ENCODE measurements at regions not wholly inside any gene's neighbourhood (a gene's known extent, or its start where the extent isn't known, plus 50 kb on each side); places are given as distances from the start of the nearest gene placed in this dataset.

GRCh38 chr1:30191154-30191702, 532.2 kb downstream of the MATN1 start:
- DNase-seq: no peak

GRCh38 chr1:30190511-30191153, 532.8 kb downstream of the MATN1 start:
- no peak for DNase-seq

DNA sequence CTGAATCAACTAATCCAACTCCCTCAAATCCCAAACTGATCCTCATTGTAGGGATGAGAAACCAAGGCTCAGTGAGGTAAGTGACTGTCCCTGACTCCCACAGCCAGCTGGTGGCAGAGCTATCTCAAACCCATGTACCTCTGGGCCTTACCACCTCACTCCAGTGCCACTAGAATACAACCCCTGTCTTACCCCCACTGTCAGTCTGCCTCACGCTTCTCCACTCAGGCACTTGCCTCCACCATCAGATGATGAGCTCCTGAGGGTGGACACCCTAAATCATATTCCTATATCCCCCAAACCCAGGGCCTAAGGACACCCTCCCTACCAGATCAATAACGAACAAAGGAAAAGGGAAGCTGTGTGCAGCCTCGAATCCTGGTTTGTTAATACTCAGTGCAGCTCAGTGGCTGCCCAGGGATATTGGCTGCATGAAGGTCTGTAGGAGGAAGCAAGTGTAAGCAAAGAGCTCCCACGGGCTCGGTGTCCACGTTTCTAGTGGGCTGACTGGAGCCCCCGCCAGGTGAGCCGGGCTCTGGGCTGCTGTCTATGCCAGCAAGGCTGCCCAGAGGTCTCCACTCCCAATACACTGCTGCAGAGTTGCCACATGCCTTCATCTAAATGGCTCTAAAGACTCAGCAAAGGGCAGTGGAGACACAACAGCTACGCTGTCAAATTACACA, 533.4 kb downstream of the MATN1 start:
- no peak for DNase-seq

GRCh38 chr1:30188999-30189398, 534.4 kb downstream of the MATN1 start:
- DNase-seq: no peak

DNA sequence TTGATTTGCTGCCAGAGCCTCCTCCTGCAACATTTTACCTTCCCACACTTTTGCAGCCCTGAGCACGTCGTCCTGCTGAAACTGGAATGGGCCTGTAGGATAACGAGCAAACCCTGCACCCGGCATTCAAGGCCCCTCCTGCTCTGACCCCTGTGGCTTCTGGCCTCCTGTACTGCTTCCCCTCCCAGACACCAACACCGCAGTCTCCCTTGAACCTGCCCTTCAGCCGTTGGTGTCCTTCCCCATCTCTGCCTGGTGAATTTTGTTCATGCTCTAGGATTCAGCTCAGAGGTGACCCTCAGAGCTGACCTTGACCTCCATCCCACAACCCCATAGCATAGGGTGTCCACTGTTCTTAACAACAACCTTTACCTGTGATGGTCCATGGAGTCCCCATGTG, 535.1 kb downstream of the MATN1 start:
- no peak for DNase-seq

DNA sequence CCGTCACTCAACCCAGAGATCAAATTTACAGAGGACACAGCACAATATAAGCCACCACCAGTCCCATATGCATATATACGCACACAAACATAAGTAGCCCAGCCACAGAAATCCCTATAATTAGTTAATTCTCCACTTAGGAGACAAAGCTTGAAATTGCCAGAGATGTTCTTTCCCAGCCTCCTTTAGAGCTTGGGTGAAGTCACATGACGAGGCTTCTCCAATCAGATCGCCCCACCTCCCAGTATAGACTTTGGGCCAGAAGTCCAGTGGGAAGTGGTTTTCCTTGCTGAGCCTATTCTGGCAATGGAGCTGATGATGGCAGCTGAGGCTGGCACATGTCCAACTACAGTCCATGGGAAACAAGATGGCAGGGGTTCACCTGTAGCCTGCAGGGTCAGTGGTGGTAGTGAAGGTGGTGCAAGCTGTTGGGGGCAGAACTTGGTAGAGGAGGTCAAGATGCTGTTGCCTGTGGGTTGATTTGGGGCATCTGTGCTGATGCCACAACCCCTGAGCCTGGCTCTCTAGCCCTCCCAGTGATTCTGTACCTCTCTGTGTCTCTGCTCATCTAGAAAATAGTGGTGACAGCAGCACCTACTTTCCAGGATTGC, 535.9 kb downstream of the MATN1 start:
- no peak for DNase-seq

DNA sequence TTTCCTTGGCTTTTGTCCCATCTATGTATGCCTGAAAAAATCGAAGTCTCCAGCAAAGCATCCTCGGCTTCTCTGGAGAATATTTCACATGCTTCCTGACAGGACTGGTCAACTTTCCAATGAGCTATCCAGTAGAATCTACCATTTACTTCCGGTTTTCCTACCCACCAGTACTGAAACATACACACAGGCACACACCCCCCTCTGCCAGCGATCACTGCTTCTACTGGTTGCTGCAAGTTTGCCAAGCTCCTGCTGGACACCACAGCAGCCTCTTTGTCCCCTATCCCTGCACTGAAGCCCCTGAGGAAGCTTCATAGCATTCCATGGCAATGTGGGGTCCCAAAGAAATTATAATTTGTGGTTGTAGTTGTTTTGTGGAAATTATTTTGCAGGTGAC, 536.8 kb downstream of the MATN1 start:
- DNase-seq: no peak

DNA sequence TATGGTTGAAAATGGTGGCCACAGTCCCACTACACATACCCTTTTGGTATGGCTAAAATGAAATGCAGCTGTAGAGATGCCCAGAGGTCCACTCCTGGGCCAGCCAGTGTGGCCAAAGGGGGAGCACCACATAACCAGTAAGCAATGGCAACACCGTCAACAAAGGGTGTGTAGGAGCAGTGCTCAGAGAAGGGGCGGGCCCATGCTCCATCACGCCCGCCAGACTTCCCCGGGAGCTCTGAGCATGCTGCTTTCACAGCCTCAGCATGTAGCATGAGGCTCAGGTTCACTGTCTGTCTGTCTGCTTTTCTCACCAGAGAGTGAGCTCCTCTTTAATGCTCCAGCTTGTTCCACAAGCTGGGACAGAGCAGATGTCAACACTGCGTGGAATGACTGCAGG, 537.6 kb downstream of the MATN1 start:
- DNase-seq: no peak

GRCh38 chr1:30185313-30185712, 538.1 kb downstream of the MATN1 start:
- no peak for DNase-seq

GRCh38 chr1:30184393-30185141, 538.8 kb downstream of the MATN1 start:
- DNase-seq: no peak

- no peak for DNase-seq
These were observed 539.5 kb downstream of the MATN1 start for GRCh38 chr1:30183895-30184294.

DNA sequence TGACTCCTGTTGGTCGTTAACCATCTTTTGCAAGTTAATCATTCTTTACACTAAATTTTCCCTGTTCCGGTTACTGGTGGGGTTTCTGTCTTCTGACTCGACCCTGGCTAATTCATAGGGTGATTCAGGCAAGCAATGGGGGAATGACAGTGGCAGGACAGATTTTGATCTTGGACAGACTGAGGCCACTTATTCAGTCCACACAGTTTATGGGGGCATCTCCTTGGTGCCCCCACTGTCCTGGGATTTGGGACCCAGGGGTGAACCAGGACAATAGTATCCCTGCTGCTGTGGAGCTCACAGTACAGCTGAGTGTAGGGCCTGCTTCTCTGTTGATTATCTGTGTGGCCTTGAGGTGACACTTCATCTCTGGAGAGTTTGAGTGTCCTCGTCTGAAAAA, 540.4 kb downstream of the MATN1 start:
- no peak for DNase-seq

DNA sequence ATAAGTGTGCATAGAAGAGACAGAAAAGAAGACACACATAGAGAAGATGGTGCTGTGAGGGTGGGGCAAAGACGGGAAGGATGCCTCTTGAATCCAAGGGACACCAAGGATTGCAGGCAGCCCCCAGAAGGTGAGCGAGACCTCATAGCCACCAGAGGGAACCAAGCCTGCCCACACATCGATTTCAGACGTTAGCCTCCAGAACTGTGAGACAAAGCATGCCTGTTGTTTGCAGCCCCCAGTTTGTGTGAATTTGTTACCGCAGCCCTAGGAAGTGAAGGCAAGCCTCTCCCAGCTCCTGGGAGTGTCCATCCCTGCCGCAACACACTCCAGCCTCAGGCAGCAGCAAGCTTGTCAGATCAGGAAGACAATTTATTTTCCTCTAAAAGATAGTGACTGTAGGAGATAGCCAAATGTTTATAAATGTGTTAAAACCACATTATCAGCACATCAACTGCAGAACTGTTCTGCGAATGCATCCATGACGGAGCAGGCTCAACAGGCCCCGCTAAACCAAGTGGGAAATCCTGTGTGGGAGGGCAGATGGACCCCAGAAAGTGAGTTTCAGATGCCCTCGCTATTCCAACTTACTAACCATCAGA, 543.3 kb downstream of the MATN1 start:
- DNase-seq: no peak

DNA sequence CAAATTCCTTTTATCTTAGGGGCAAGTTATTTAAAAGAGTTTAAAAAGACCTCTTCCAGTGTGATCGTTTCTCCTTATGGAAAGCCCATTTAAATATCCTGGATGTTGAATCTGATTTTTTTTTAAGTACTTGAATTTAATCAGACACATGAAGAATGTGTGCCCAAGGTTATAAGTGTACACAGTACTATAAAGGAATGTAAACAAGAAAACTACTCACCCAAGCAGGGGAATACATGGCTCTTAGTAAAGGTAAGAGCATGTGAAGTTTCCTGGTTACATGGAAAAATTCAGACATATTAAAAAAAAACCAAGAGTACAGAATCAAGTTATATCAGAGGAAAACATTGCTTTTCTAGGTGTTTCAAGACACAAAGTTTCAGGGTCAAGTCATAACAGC, 546.9 kb downstream of the MATN1 start:
- no peak for DNase-seq

DNA sequence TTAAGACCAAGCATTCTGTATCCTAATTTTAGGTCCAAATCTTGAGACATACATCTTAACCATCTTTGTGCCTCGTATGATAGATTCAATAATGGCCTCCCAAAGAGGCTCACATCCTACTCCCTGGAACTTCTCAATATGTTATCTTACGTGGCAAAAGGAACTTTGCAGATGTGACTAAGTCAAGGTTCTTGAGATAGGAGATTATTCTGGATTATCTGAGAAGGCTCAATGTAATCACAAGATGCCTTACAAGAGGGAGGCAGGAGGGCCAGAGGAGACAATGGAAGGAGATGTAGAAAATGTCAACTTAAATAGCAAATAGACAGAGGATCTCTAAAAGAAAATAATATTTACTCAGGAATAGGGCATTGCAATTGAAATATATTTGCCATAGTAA, 548.9 kb downstream of the MATN1 start:
- DNase-seq: no peak

DNA sequence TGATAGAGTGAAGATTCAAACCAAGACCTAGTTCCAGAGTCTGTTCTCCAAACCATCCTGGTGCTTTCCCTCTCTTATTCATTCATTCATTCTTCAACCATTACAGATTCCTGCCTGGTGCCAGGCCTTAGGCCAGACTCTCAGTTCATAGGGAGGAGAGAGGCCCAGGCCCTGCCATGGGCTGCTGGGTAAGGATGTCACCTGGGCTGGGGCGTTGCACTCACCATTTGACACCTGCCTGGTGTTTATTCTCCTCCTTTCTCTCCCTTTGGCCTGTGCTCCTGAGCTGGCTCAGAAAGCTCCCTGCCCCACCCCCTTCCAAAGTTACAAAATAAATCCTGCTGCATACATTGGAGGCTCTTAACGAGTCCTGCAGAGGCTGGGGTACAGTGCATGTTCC, 549.8 kb downstream of the MATN1 start:
- DNase-seq: no peak

GRCh38 chr1:30172757-30173156, 550.6 kb downstream of the MATN1 start:
- DNase-seq: no peak

- peak; percentile 54 for DNase-seq
These were observed 551.1 kb downstream of the MATN1 start for GRCh38 chr1:30172299-30172694.

DNA sequence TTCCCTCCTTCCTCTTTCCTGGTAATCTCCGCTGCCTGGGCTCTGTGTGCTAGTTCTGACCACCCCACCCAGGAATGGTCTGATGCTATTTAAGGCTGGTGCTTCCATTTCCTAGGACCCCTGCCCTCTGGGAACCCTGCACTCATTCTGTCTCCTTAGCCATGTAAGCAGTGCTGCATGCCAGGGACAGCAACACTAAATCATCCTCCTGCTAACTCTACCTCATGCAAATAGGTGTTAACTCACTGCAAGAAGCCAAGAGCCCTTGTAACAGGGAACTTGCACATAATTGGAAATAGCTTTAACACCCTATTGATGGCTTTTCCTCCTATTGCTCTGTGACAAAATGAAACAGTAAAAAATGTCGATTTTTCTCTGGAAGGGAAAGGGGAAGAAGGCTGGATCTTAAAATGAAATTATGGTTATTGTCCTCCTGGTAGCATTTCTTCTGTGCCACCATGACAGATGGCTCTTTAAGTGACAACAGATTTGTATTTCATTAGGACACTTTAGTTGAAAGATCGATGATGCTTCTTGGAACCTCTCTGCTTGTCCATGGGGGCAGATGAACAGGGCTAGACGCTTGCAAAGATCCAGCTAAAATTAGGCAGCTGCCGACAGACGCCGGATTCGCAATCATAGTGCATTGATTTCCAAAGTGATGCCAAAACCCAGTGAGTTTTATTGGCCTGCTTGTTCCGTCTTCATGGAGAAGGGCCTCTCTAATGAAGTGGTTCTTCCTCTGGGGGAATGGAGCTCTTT, 551.7 kb downstream of the MATN1 start:
- no peak for DNase-seq

- DNase-seq: no peak
These were observed 554.1 kb downstream of the MATN1 start for GRCh38 chr1:30169269-30169668.

DNA sequence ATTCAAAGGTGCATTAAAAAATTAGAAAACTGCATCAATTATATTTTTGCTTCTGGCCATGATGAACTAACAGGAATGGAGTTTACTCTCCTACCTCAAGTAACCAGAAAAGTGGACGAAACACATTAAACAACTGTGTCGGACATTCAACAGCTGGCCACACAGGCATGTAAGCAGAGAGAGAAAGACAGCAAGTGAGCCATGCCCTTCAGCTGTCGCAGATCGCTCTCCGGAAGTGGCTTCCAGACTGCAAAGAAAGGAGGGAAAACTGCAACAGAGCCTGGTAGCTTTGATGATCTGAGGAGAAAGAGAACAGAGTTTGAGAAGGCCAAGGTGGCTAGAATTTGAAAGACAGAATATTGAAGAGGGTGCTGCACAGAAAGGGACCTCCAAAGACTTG, 557.2 kb downstream of the MATN1 start:
- no peak for DNase-seq

DNA sequence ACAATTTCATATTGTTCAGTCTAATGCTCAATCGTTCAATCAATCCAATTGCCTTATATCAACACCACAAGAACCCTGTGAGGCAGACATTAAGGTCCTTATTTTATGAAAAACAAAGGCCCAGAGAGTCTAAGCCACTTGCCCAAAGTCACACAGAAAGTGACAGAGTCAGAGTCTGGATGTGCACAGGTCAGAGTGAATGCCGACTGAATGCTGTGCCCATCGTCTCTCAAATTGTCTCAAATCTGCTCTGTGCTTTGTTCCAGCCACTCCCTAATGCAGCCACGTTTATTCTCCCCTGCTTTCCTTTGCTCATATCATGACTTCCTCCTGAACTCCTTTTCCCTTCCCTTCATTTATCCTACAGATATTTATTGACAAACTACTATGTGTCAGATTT, 558.3 kb downstream of the MATN1 start:
- DNase-seq: no peak
